HG03045 (cell line): ENCODE measurements at regions not wholly inside any gene's neighbourhood (a gene's known extent, or its start where the extent isn't known, plus 50 kb on each side); places are given as distances from the start of the nearest gene placed in this dataset.

Experiments
- ATAC-seq: cut with Tn5 transposase; IDR thresholded peaks from one replicate; pipeline ENCODE4 v1.9.1; 2021; ENCODE audit warnings: mild to moderate bottlenecking, moderate library complexity; ENCODE audit not compliant: unreplicated experiment

- no peak for ATAC-seq
Observed at GRCh38 chr12:18207266-18207665, 54.1 kb upstream of the PIK3C2G start.

GRCh38 chr12:18206198-18206597 lies 55.1 kb upstream of the PIK3C2G start:
- no peak for ATAC-seq

GRCh38 chr12:18204053-18204452 lies 57.3 kb upstream of the PIK3C2G start:
- ATAC-seq = no peak

GRCh38 chr12:18192119-18192518 lies 69.2 kb upstream of the PIK3C2G start:
- ATAC-seq = no peak

GRCh38 chr12:18183141-18183540 lies 78.2 kb upstream of the PIK3C2G start:
- ATAC-seq = no peak

- no peak for ATAC-seq
Observed at GRCh38 chr12:18171571-18171970, 81.6 kb upstream of the RERGL start.

- no peak for ATAC-seq
Observed at GRCh38 chr12:18168016-18168415, 78.0 kb upstream of the RERGL start.

- ATAC-seq = peak; percentile 42
Observed at GRCh38 chr12:18165889-18166288, 75.9 kb upstream of the RERGL start.

GRCh38 chr12:18165422-18165871 lies 75.5 kb upstream of the RERGL start:
- peak; percentile 97 for ATAC-seq

GRCh38 chr12:18160901-18161300 lies 70.9 kb upstream of the RERGL start:
- ATAC-seq = no peak

- no peak for ATAC-seq
Observed at GRCh38 chr12:18158774-18159557, 69.0 kb upstream of the RERGL start.

GRCh38 chr12:18153826-18154225 lies 63.8 kb upstream of the RERGL start:
- no peak for ATAC-seq

GRCh38 chr12:18151036-18151435 lies 61.0 kb upstream of the RERGL start:
- no peak for ATAC-seq

- ATAC-seq = no peak
Observed at GRCh38 chr12:18148961-18149360, 59.0 kb upstream of the RERGL start.

GRCh38 chr12:18146363-18146762 lies 56.4 kb upstream of the RERGL start:
- ATAC-seq = no peak

- ATAC-seq = no peak
Observed at GRCh38 chr12:18145924-18146323, 55.9 kb upstream of the RERGL start.

GRCh38 chr12:18141048-18141982 lies 51.3 kb upstream of the RERGL start:
- ATAC-seq = no peak

- ATAC-seq = no peak
Observed at GRCh38 chr12:18139989-18140596, 50.1 kb upstream of the RERGL start.
